Left ventricle myocardium superior (tissue), 1 donor: ENCODE measurements at regions not wholly inside any gene's neighbourhood (a gene's known extent, or its start where the extent isn't known, plus 50 kb on each side); places are given as distances from the start of the nearest gene placed in this dataset.
"Not testable (repeated sequence)": the region's sequence is repeated elsewhere in the genome, so short reads cannot be mapped to it uniquely, and the experiment has no call there.

Source experiments
- ATAC-seq: fragments of 200-7000 bp; cut with Tn5 transposase; one replicate; pipeline ENCODE4 v1.9.1; 2020; ENCODE audit warnings: mild to moderate bottlenecking, moderate library complexity
- DNase-seq: peaks from one replicate; pipeline ENCODE4 v3.0.0-alpha.2; 2020
- intact Hi-C: fragments of 100-400 bp; cut with micrococcal nuclease; formaldehyde crosslinking; loops from one replicate; pipeline ENCODE4 v1.11.0; 2022
- donor health status: DM: no; HTN: yes; CAD: no; lungs with severe emphysema.

GRCh38 chr2:66632882-66633281 is 198.0 kb downstream of the MEIS1 start:
- not testable (repeated sequence) for ATAC-seq

GRCh38 chr2:66633631-66634030 is 198.7 kb downstream of the MEIS1 start:
- no peak for DNase-seq
- intact Hi-C loops, result no loop called here
- no peak for ATAC-seq

More at GRCh38 chr2:66632882-66633281, 198.0 kb downstream of the MEIS1 start:
- DNase-seq, intact Hi-C loops: not testable (repeated sequence)

- no peak for ATAC-seq
- DNase-seq, result no peak
- intact Hi-C loops, result no loop called here
Observed at GRCh38 chr2:66634784-66635183, 199.9 kb downstream of the MEIS1 start.

- intact Hi-C loops, result no loop called here
- ATAC-seq (no peak), DNase-seq (no peak)
Observed at GRCh38 chr2:66641685-66642084, 206.8 kb downstream of the MEIS1 start.

GRCh38 chr2:66648081-66648480 is 213.2 kb downstream of the MEIS1 start:
- DNase-seq, intact Hi-C loops, ATAC-seq: not testable (repeated sequence)

GRCh38 chr2:66649006-66649405 is 214.1 kb downstream of the MEIS1 start:
- intact Hi-C loops, result no loop called here
- no peak for DNase-seq
- no peak for ATAC-seq

DNA sequence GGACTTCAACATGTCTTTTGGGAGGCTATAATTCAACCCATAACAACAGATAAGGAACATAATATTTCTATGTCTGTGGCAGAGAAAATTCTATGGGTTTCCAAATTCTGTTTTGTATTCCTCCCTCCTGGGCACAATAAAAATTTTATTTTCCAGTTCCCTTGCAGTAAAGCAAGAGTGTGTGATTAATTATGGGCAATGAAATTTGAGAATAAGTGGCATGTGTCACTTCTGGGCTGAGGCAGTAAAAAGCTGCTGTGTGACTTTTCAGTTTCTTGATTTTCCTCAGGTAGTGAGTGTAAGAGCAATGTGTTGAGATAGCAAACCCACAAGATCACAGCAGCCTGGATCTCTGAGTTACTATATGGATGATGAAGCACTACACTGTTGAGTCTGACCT is 216.4 kb downstream of the MEIS1 start:
- ATAC-seq (no peak), DNase-seq (no peak)
- intact Hi-C loops, result no loop called here

DNA sequence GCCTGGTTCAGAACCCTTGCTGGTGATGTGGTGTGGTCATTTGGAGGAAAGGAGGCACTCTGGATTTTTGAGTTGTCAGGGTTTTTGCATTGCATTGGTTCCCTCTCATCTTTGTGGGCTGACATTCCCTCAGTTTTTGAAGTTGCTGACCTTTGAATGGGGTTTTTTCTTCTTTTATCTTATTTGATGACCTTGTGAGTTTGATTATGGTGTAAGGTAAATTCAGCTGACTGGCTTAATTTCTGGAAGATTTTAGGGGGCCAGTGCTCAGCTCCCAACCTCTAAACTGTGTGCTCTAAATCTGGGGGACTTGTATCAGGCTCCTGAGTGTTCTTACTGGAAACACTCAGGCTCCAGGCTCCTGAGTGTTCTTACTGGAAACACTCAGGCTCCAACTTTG is 225.9 kb downstream of the MEIS1 start:
- no peak for DNase-seq
- intact Hi-C loops, result no loop called here
- ATAC-seq, result no peak

- intact Hi-C loops, result no loop called here
- DNase-seq (no peak), ATAC-seq (no peak)
Observed at GRCh38 chr2:66661253-66662173, 226.6 kb downstream of the MEIS1 start.

- no peak for ATAC-seq
- no peak for DNase-seq
- intact Hi-C loops, result no loop called here
Observed at GRCh38 chr2:66665124-66665984, 230.4 kb downstream of the MEIS1 start.

GRCh38 chr2:66667301-66667700 is 232.4 kb downstream of the MEIS1 start:
- ATAC-seq (no peak), DNase-seq (no peak)
- intact Hi-C loops, result no loop called here

- intact Hi-C loops, result no loop called here
- DNase-seq (no peak), ATAC-seq (no peak)
Observed at GRCh38 chr2:66673286-66673685, 238.4 kb downstream of the MEIS1 start.

DNA sequence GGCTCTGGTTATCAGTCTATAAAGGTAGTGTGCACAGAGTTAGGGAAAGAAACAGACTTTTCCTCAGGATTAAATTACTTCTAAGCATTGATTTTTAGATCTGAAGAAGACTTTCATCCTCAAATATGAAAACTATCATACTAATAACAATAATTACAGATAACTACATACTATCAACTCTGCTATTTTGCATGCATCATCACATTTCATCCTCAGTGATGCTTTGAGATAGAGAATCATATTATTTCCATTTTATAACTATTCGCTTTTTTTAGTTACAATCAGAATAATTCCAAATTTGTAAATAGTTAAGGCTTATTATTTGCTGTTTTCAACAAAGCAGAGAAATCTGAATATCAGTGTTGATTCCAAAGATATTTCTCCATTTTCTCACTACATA is 239.2 kb downstream of the MEIS1 start:
- intact Hi-C loops, result no loop called here
- ATAC-seq, result no peak
- no peak for DNase-seq

DNA sequence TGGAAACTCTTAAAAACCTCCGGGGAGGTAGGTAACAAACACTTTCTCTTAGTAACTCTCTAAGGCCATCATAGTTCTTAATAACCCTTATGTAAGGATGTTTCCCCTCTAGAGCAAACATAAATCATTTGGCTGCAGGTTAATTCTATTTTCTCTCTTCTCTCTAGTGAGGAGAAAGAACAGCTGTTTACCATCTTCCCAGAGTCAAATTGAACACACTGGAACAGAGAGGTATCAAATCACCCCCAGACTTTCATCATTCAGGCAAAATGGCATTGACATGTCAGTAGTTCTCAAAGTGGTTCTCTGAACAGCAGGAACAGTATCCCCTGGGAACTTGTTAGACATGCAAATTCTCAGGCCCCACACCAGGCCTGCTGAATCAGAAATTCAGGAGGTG is 240.7 kb downstream of the MEIS1 start:
- ATAC-seq (no peak), DNase-seq (no peak)
- intact Hi-C loops, result no loop called here

DNA sequence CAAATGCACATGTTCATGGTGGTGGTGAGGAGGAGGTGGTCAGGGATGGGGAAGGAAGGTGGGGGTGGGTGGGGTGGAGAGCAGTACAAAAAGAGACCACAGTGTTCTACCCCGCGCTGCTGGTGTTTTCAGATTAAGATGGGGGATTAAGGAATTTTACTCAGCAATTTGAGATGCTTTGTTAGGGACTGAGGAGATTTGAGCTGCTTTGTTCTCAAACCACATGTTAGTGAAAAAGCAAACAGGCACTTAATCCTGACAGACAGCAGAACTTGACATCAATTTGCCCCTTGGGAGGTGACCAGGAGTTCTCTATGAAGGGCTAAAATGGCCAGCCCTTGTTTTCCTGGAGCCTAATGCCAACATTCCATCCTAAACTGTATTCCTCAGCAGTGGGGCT is 244.5 kb downstream of the MEIS1 start:
- intact Hi-C loops, result no loop called here
- ATAC-seq, result no peak
- no peak for DNase-seq

- ATAC-seq (no peak), DNase-seq (no peak)
- intact Hi-C loops, result no loop called here
Observed at GRCh38 chr2:66682476-66682875, 247.6 kb downstream of the MEIS1 start.

DNA sequence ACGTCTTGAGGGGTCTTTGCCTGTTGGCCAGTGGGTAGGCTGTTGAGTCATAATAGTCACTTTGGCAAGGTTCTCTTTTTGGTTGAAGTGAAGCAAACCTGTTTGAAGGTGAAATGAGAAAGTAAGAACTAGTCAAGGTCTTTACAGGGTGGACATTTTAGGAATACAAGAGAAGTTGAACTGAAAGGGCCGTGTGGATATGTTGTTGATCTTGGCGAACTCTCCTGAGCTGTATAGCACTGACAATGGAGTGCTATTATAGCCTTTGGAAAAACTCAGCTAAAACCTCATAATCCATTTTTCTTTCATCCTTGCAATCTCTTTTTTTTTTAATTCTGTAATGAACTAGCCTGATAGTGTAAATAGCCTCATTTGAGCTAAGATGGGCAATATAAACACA is 248.1 kb downstream of the MEIS1 start:
- intact Hi-C loops, result no loop called here
- no peak for DNase-seq
- ATAC-seq, result no peak

DNA sequence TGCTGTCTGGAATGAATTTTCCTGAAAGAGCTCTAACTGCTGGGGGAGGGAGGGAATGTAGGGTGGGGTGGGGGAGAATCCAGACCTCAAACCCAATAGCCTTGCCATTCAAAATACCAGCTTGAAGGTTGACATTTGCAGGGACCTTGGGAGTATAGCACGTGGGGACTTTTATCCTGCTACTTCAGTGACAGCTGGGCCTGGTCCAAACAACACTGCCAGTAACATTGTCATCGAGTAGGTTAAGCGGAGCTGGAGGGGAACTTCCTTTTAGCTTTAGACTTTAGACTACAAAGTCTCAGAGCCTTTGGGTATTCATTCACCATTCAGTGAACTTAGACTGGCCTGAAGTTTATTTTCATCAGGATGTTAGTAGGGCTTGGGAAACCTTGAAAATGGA is 248.7 kb downstream of the MEIS1 start:
- intact Hi-C loops, result no loop called here
- DNase-seq (peak; percentile 44), ATAC-seq (peak; percentile 95)

GRCh38 chr2:66684289-66684688 is 249.4 kb downstream of the MEIS1 start:
- intact Hi-C loops, result no loop called here
- ATAC-seq (no peak), DNase-seq (no peak)

- DNase-seq (no peak), ATAC-seq (no peak)
- intact Hi-C loops, result no loop called here
Observed at GRCh38 chr2:66686755-66687154, 251.8 kb downstream of the MEIS1 start.
